ENCODE measurements at regions not wholly inside any gene's neighbourhood (a gene's known extent, or its start where the extent isn't known, plus 50 kb on each side); places are given as distances from the start of the nearest gene placed in this dataset.

DNA sequence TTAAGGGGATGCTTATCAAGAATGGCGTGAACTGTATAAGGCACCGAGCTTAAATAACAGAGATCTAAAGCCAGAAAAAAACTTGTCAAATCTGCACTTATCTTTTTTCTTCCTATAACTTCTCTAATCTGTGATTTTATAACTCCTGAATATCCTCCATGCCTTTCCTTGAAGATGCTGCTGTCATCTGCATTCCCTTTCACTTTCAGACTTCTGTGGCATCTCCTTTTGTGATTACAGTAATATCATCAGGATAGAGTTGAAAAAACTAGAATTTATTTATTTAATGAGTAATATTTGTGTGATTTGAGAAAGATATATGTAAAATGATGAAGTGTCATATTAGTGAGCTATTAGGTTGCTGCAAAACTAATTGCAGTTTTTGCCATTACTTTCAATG is 357.8 kb upstream of the PTBP2 start (continued):
- TF ChIP-seq AHR (CRISPR knock-in tag; IDR thresholded peaks at IDR 0.05) (no peak), SRSF1 (optimal IDR thresholded peaks at IDR 0.05; ENCODE audit: low read depth, low read length) (no peak)

DNA sequence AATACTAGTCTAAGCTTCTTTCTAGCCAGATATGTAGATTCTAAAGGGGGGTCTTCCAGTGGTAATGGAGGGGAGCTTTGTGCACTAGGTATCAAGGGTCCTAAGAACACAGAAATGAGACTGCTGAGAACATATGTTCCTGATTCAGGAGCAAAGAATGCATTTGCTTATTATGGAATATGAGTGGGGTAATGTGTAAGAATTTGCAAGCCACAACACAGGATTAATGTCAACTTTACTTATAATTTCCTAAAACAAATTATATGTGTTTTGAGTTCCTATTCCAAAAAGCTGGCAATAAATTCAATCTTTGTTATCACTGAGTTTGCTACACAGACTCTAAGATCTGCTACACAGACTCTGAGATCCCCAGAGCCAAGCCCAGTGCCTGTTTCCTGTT is 357.0 kb upstream of the PTBP2 start:
- Histone ChIP-seq H3K4me1 (ENCODE audit: insufficient read depth, low read length) (no peaks in the 10 kb centered on the region), H3K79me2 (ENCODE audit: insufficient read depth, low read length) (no peaks in the 10 kb centered on the region), H3K36me3 (replicated peaks in 1 of 2; ENCODE audit: control insufficient read depth in 1 of 2, insufficient read depth in 2 of 2, low read length in 2 of 2) (no peaks in the 10 kb centered on the region), H3K9ac (ENCODE audit: insufficient read depth, low read depth, low read length) (no peak overlapping the region), H3K4me2 (ENCODE audit: low read depth, low read length) (no peak overlapping the region), H3K27ac (ENCODE audit: extremely low read length, insufficient read depth, low read length) (no peak overlapping the region), H3K27me3 (ENCODE audit: control insufficient read depth in 1 of 2, insufficient read depth in 2 of 2, low read length in 2 of 2) (no peaks in the 10 kb centered on the region), H3K4me3 (replicated peaks in 1 of 3; ENCODE audit: insufficient read depth in 1 of 3, low read depth in 2 of 3, low read length in 3 of 3) (no peak overlapping the region), H4K20me1 (ENCODE audit: insufficient read depth, low read length) (no peaks in the 10 kb centered on the region), H3K9me3 (ENCODE audit: low read length) (no peaks in the 10 kb centered on the region), H2AFZ (ENCODE audit: low read length) (no peak overlapping the region)
- ChIA-PET CTCF (ENCODE audit: low intra/inter-chr PET ratio, low total read pairs) (no interaction called here), POLR2A (no interaction called here)
- intact Hi-C loops (cut with micrococcal nuclease; ENCODE audit: unreplicated experiment) (no loop called here), in situ Hi-C loops (cut with HindIII; ENCODE audit: extremely low pct_ligation_motif_present, low pct_unique_long_range_greater_than_20kb) (no loop called here)
- no TSS peak for BruUV-seq (replicated peaks)
- no peak for ATAC-seq
- no peak for FAIRE-seq
- no peak for DNase-seq (ENCODE audit: low spot score)
- no peak for TF ChIP-seq HDAC6 (IDR thresholded peaks at IDR 0.05; ENCODE audit: low read depth, low read length)
- no peak for TF ChIP-seq ZNF562 (CRISPR knock-in tag; IDR thresholded peaks at IDR 0.05; ENCODE audit: borderline replicate concordance)
- TF ChIP-seq, protein P1, sequence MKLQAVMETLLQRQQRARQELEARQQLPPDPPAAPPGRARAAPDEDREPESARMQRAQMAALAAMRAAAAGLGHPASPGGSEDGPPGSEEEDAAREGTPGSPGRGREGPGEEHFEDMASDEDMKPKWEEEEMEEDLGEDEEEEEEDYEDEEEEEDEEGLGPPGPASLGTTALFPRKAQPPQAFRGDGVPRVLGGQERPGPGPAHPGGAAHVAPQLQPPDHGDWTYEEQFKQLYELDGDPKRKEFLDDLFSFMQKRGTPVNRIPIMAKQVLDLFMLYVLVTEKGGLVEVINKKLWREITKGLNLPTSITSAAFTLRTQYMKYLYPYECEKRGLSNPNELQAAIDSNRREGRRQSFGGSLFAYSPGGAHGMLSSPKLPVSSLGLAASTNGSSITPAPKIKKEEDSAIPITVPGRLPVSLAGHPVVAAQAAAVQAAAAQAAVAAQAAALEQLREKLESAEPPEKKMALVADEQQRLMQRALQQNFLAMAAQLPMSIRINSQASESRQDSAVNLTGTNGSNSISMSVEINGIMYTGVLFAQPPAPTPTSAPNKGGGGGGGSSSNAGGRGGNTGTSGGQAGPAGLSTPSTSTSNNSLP (IDR thresholded peaks at IDR 0.05; ENCODE audit: low read depth, low read length), result no peak
- TF ChIP-seq, protein P2, sequence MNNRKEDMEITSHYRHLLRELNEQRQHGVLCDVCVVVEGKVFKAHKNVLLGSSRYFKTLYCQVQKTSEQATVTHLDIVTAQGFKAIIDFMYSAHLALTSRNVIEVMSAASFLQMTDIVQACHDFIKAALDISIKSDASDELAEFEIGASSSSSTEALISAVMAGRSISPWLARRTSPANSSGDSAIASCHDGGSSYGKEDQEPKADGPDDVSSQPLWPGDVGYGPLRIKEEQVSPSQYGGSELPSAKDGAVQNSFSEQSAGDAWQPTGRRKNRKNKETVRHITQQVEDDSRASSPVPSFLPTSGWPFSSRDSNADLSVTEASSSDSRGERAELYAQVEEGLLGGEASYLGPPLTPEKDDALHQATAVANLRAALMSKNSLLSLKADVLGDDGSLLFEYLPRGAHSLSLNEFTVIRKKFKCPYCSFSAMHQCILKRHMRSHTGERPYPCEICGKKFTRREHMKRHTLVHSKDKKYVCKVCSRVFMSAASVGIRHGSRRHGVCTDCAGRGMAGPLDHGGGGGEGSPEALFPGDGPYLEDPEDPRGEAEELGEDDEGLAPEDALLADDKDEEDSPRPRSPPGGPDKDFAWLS (CRISPR knock-in tag; IDR thresholded peaks at IDR 0.05; ENCODE audit: borderline replicate concordance), result no peak
- TF ChIP-seq, protein P3, sequence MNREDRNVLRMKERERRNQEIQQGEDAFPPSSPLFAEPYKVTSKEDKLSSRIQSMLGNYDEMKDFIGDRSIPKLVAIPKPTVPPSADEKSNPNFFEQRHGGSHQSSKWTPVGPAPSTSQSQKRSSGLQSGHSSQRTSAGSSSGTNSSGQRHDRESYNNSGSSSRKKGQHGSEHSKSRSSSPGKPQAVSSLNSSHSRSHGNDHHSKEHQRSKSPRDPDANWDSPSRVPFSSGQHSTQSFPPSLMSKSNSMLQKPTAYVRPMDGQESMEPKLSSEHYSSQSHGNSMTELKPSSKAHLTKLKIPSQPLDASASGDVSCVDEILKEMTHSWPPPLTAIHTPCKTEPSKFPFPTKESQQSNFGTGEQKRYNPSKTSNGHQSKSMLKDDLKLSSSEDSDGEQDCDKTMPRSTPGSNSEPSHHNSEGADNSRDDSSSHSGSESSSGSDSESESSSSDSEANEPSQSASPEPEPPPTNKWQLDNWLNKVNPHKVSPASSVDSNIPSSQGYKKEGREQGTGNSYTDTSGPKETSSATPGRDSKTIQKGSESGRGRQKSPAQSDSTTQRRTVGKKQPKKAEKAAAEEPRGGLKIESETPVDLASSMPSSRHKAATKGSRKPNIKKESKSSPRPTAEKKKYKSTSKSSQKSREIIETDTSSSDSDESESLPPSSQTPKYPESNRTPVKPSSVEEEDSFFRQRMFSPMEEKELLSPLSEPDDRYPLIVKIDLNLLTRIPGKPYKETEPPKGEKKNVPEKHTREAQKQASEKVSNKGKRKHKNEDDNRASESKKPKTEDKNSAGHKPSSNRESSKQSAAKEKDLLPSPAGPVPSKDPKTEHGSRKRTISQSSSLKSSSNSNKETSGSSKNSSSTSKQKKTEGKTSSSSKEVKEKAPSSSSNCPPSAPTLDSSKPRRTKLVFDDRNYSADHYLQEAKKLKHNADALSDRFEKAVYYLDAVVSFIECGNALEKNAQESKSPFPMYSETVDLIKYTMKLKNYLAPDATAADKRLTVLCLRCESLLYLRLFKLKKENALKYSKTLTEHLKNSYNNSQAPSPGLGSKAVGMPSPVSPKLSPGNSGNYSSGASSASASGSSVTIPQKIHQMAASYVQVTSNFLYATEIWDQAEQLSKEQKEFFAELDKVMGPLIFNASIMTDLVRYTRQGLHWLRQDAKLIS (CRISPR knock-in tag; IDR thresholded peaks at IDR 0.05), result no peak
- TF ChIP-seq, protein P4, sequence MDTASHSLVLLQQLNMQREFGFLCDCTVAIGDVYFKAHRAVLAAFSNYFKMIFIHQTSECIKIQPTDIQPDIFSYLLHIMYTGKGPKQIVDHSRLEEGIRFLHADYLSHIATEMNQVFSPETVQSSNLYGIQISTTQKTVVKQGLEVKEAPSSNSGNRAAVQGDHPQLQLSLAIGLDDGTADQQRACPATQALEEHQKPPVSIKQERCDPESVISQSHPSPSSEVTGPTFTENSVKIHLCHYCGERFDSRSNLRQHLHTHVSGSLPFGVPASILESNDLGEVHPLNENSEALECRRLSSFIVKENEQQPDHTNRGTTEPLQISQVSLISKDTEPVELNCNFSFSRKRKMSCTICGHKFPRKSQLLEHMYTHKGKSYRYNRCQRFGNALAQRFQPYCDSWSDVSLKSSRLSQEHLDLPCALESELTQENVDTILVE (CRISPR knock-in tag; IDR thresholded peaks at IDR 0.05), result no peak
- no peak for TF ChIP-seq ZNF451 (CRISPR knock-in tag; IDR thresholded peaks at IDR 0.05)
- TF ChIP-seq RORA (CRISPR knock-in tag; IDR thresholded peaks at IDR 0.05), result no peak
- no peak for TF ChIP-seq ZNF746 (CRISPR knock-in tag; IDR thresholded peaks at IDR 0.05)
- TF ChIP-seq MYC (CRISPR knock-in tag; IDR thresholded peaks at IDR 0.05; ENCODE audit: borderline replicate concordance), result no peak
